Liver (tissue), 8 donors: ENCODE measurements at regions not wholly inside any gene's neighbourhood (a gene's known extent, or its start where the extent isn't known, plus 50 kb on each side); places are given as distances from the start of the nearest gene placed in this dataset.

Source experiments
- DNase-seq: peaks from one replicate; pipeline ENCODE4 v3.0.0-alpha.2; 2017; ENCODE audit warnings: low spot score
- H3K27ac ChIP-seq, 2 donors: one replicate each; pipeline ENCODE4 v1.7.0; 2013; ENCODE audit warnings: inconsistent platforms in 2 of 2, low read length in 2 of 2, control low read depth in 1 of 2, low read depth in 1 of 2, mild to moderate bottlenecking in 1 of 2
- H3K27me3 ChIP-seq, 4 donors: one replicate each; pipeline versions ENCODE4 v1.6.1 to v1.7.0; 2013; ENCODE audit warnings: low read length in 3 of 4, inconsistent platforms in 1 of 4, mild to moderate bottlenecking in 1 of 4, moderate library complexity in 1 of 4; ENCODE audit not compliant: control insufficient read depth in 4 of 4, insufficient read depth in 4 of 4
- H3K36me3 ChIP-seq, 4 donors: one replicate each; pipeline versions ENCODE4 v1.6.1 to v1.7.0; 2013; ENCODE audit warnings: low read length in 3 of 4, mild to moderate bottlenecking in 3 of 4, low read depth in 1 of 4, moderate library complexity in 1 of 4; ENCODE audit not compliant: control insufficient read depth in 4 of 4, insufficient read depth in 3 of 4
- H3K4me1 ChIP-seq, 4 donors: one replicate each; pipeline versions ENCODE4 v1.6.1 to v1.7.0; 2013; ENCODE audit warnings: low read length in 3 of 4, mild to moderate bottlenecking in 3 of 4, moderate library complexity in 1 of 4; ENCODE audit not compliant: control insufficient read depth in 4 of 4, insufficient read depth in 4 of 4
- H3K4me3 ChIP-seq, 3 donors: one replicate each; pipeline versions ENCODE4 v1.6.1 to v1.7.0; 2013; ENCODE audit warnings: low read length in 3 of 3, control low read depth in 1 of 3, low read depth in 1 of 3, mild to moderate bottlenecking in 1 of 3
- H3K9ac ChIP-seq, 2 donors: one replicate each; pipeline ENCODE4 v1.7.0; 2013; ENCODE audit warnings: low read length in 2 of 2, mild to moderate bottlenecking in 2 of 2, moderate library complexity in 2 of 2, control low read depth in 1 of 2, low read depth in 1 of 2
- H3K9me3 ChIP-seq, 4 donors: one replicate each; pipeline versions ENCODE4 v1.6.1 to v1.7.0; 2013; ENCODE audit warnings: low read length in 3 of 4; ENCODE audit not compliant: control insufficient read depth in 4 of 4
- CTCF ChIP-seq: fragments of 150-350 bp; IDR thresholded peaks from 2 replicates; pipeline ENCODE4 v1.5.1; 2017; ENCODE audit warnings: improper control_type of control experiment, low read depth, low read length; ENCODE audit not compliant: missing input control
- EGR1 ChIP-seq, 2 donors: IDR thresholded peaks; 2 replicates each; pipeline ENCODE4 v1.6.1; 2016 to 2018; ENCODE audit warnings: antibody characterized with exemption in 2 of 2, low read depth in 2 of 2
- FOXA1 ChIP-seq: IDR thresholded peaks from 2 replicates; pipeline ENCODE4 v1.6.1; 2016; ENCODE audit warnings: antibody characterized with exemption
- FOXA2 ChIP-seq: IDR thresholded peaks from 2 replicates; pipeline ENCODE4 v1.6.1; 2016; ENCODE audit warnings: antibody characterized with exemption
- GABPA ChIP-seq, 2 donors: IDR thresholded peaks in 1 of 2; conservative IDR thresholded peaks in 1 of 2; 2 replicates each; pipeline ENCODE4 v1.6.1; 2016; ENCODE audit warnings: antibody characterized with exemption in 2 of 2, mild to moderate bottlenecking in 1 of 2, moderate library complexity in 1 of 2
- HNF4A ChIP-seq, 2 donors: conservative IDR thresholded peaks; 2 replicates each; pipeline ENCODE4 v1.6.1; 2016; ENCODE audit warnings: antibody characterized with exemption in 2 of 2, mild to moderate bottlenecking in 2 of 2
- HNF4G ChIP-seq: IDR thresholded peaks from 2 replicates; pipeline ENCODE4 v1.6.1; 2016; ENCODE audit warnings: antibody characterized with exemption
- JUND ChIP-seq, 2 donors: IDR thresholded peaks; 2 replicates each; pipeline ENCODE4 v1.6.1; 2016; ENCODE audit warnings: antibody characterized with exemption in 2 of 2
- MAX ChIP-seq: IDR thresholded peaks from 2 replicates; pipeline ENCODE4 v1.6.1; 2016; ENCODE audit warnings: antibody characterized with exemption
- NR2F2 ChIP-seq: IDR thresholded peaks from 2 replicates; pipeline ENCODE4 v1.6.1; 2016; ENCODE audit warnings: antibody characterized with exemption
- RAD21 ChIP-seq, 2 donors: IDR thresholded peaks; 2 replicates each; pipeline ENCODE4 v1.6.1; 2016; ENCODE audit warnings: antibody characterized with exemption in 2 of 2, mild to moderate bottlenecking in 2 of 2
- REST ChIP-seq: IDR thresholded peaks from 2 replicates; pipeline ENCODE4 v1.6.1; 2016; ENCODE audit warnings: antibody characterized with exemption, mild to moderate bottlenecking
- RXRA ChIP-seq, 2 donors: IDR thresholded peaks; 2 replicates each; pipeline ENCODE4 v1.6.1; 2017 to 2018; ENCODE audit warnings: antibody characterized with exemption in 2 of 2, mild to moderate bottlenecking in 1 of 2
- SP1 ChIP-seq: IDR thresholded peaks from 2 replicates; pipeline ENCODE4 v1.6.1; 2018; ENCODE audit warnings: antibody characterized with exemption, mild to moderate bottlenecking
- TAF1 ChIP-seq: conservative IDR thresholded peaks from 2 replicates; pipeline ENCODE4 v1.6.1; 2016; ENCODE audit warnings: antibody characterized with exemption, mild to moderate bottlenecking
- YY1 ChIP-seq: IDR thresholded peaks from 2 replicates; pipeline ENCODE4 v1.6.1; 2016; ENCODE audit warnings: antibody characterized with exemption, mild to moderate bottlenecking
- WGBS: extraction: QIAGEN DNeasy Blood & Tissue Kit; methylation state at CpG from one replicate; pipeline ENCODE4 v1.1.7; 2013; 5-methylcytosine and 5-hydroxymethylcytosine counted together
- TF ChIP-seq, protein P1 (sequence below): IDR thresholded peaks from 2 replicates; pipeline ENCODE4 v1.6.1; 2016; ENCODE audit warnings: antibody characterized with exemption
- TF ChIP-seq, protein P2 (sequence below): IDR thresholded peaks from 2 replicates; pipeline ENCODE4 v1.6.1; 2016; ENCODE audit warnings: antibody characterized with exemption
- donor health status: healthy.
- donor health status: healthy.
- donor health status: healthy.
- donor health status: healthy.
- donor health status: healthy.

GRCh38 chr5:39995990-39996389 is 571.2 kb upstream of the DAB2 start (continued):
- TF ChIP-seq REST, result no peak
- TF ChIP-seq MAX, result no peak
- TF ChIP-seq RXRA (IDR thresholded peaks at IDR 0.05), result no peak
- TF ChIP-seq RAD21 (IDR thresholded peaks at IDR 0.05), result no peak
- TF ChIP-seq YY1, result no peak
- no peak for TF ChIP-seq SP1

DNA sequence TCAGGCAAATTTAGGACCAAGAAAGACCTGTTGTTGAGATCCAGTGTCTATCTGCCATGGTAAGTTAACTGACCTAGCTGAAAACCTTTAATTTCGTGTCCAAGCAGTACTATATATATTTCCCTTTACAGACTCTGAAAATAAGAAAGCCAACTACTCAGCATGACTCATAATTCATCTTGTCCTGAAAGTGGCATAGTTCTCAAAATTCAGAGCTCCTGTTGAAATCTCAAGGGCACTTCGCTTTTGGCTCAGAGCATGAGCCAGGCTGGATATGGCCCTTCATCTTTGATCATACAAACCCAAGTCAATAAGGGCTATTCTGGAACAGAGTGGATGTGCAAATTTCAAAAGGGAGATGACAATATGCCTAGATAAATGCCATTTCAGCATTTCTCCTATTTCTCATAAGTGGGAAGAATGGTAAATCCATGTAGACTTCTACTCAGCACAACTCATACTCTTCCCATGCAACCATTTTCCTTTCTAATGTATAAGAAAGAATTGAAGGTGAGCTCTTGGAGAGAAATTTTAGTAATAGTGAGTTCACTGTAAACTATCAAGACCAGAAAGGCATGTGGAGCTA is 567.9 kb upstream of the DAB2 start:
- Histone ChIP-seq H3K4me1 (no peaks in the 10 kb centered on the region), H3K9ac (no peak overlapping the region), H3K4me3 (no peak overlapping the region), H3K9me3 (no peaks in the 10 kb centered on the region), H3K27ac (no peak overlapping the region), H3K36me3 (no peaks in the 10 kb centered on the region), H3K27me3 (peaks cover 0 to 2% (median 0%) of the 10 kb centered on the region in 4 donors)
- DNase-seq, result no peak
- whole genome bisulfite sequencing, result 73% methylated on average over 2 of the region's 2 CpGs
- TF ChIP-seq SP1 (no peak), YY1 (no peak), EGR1 (IDR thresholded peaks at IDR 0.05; ENCODE audit: low read depth in 2 of 2) (no peak), RAD21 (IDR thresholded peaks at IDR 0.05) (no peak), JUND (IDR thresholded peaks at IDR 0.05) (no peak), TAF1 (no peak), FOXA2 (no peak), REST (no peak), FOXA1 (no peak), GABPA (IDR thresholded peaks at IDR 0.05 in 1 of 2, conservative IDR thresholded peaks at IDR 0.05 in 1 of 2) (no peak), RXRA (IDR thresholded peaks at IDR 0.05) (no peak), CTCF (no peak), HNF4G (no peak), MAX (no peak), HNF4A (conservative IDR thresholded peaks at IDR 0.05) (no peak), NR2F2 (no peak)
- TF ChIP-seq, protein P1, sequence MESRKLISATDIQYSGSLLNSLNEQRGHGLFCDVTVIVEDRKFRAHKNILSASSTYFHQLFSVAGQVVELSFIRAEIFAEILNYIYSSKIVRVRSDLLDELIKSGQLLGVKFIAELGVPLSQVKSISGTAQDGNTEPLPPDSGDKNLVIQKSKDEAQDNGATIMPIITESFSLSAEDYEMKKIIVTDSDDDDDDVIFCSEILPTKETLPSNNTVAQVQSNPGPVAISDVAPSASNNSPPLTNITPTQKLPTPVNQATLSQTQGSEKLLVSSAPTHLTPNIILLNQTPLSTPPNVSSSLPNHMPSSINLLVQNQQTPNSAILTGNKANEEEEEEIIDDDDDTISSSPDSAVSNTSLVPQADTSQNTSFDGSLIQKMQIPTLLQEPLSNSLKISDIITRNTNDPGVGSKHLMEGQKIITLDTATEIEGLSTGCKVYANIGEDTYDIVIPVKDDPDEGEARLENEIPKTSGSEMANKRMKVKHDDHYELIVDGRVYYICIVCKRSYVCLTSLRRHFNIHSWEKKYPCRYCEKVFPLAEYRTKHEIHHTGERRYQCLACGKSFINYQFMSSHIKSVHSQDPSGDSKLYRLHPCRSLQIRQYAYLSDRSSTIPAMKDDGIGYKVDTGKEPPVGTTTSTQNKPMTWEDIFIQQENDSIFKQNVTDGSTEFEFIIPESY, result no peak
- TF ChIP-seq, protein P2, sequence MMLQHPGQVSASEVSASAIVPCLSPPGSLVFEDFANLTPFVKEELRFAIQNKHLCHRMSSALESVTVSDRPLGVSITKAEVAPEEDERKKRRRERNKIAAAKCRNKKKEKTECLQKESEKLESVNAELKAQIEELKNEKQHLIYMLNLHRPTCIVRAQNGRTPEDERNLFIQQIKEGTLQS, result no peak
